Type B pancreatic cell (in vitro differentiated cells): ENCODE measurements at regions not wholly inside any gene's neighbourhood (a gene's known extent, or its start where the extent isn't known, plus 50 kb on each side); places are given as distances from the start of the nearest gene placed in this dataset.

Source experiments
- DNase-seq: peaks from one replicate; pipeline ENCODE4 v3.0.0; 2021; ENCODE audit warnings: mixed read lengths; ENCODE audit not compliant: unreplicated experiment; ENCODE audit errors: extremely low spot score
- H3K27ac Mint-ChIP-seq: 2 replicates; pipeline ENCODE4 v1.8.0; 2021; ENCODE audit warnings: mild to moderate bottlenecking, mixed read lengths
- H3K27me3 Mint-ChIP-seq: 2 replicates; pipeline ENCODE4 v1.8.0; 2021; ENCODE audit warnings: mixed read lengths
- H3K36me3 Mint-ChIP-seq: 2 replicates; pipeline ENCODE4 v1.8.0; 2021; ENCODE audit warnings: mixed read lengths
- H3K4me1 Mint-ChIP-seq: one replicate; pipeline ENCODE4 v1.8.0; 2021; ENCODE audit warnings: mixed read lengths; ENCODE audit not compliant: unreplicated experiment
- H3K4me3 Mint-ChIP-seq: 2 replicates; pipeline ENCODE4 v1.8.0; 2021; ENCODE audit warnings: mild to moderate bottlenecking, mixed read lengths
- H3K9me3 Mint-ChIP-seq: 2 replicates; pipeline ENCODE4 v1.8.0; 2021; ENCODE audit warnings: mixed read lengths
- CTCF ChIP-seq: fragments of 200-600 bp; sonication (generic); conservative IDR thresholded peaks from 2 replicates; pipeline ENCODE4 v1.5.0; 2021; ENCODE audit warnings: antibody characterized with exemption, mild to moderate bottlenecking

GRCh38 chr14:55816225-55816624 is 236.2 kb downstream of the KTN1 start:
- H3K9me3 Mint-ChIP-seq = no peaks in the 10 kb centered on the region
- no peaks in the 10 kb centered on the region for H3K36me3 Mint-ChIP-seq
- no peak for TF ChIP-seq CTCF
- no peak for DNase-seq
- H3K27me3 Mint-ChIP-seq = no peaks in the 10 kb centered on the region
- H3K4me1 Mint-ChIP-seq = no peaks in the 10 kb centered on the region
- H3K4me3 Mint-ChIP-seq = no peak overlapping the region
- H3K27ac Mint-ChIP-seq = no peak overlapping the region

- Mint-ChIP-seq H3K4me1 (no peaks in the 10 kb centered on the region), H3K27me3 (peaks cover 8% of the 10 kb centered on the region), H3K27ac (no peak overlapping the region), H3K9me3 (peaks cover 10% of the 10 kb centered on the region), H3K36me3 (no peaks in the 10 kb centered on the region), H3K4me3 (no peak overlapping the region)
- no peak for DNase-seq
- TF ChIP-seq CTCF = no peak
Observed at GRCh38 chr14:55819610-55820304, 239.8 kb downstream of the KTN1 start.

GRCh38 chr14:55822906-55823305 is 242.9 kb downstream of the KTN1 start:
- Mint-ChIP-seq H3K4me1 (no peaks in the 10 kb centered on the region), H3K4me3 (no peak overlapping the region), H3K9me3 (peaks cover 10% of the 10 kb centered on the region), H3K27ac (no peak overlapping the region), H3K36me3 (no peaks in the 10 kb centered on the region), H3K27me3 (peaks cover 8% of the 10 kb centered on the region)
- no peak for TF ChIP-seq CTCF
- no peak for DNase-seq

- TF ChIP-seq CTCF = no peak
- Mint-ChIP-seq H3K9me3 (no peaks in the 10 kb centered on the region), H3K27ac (peak overlapping the region; percentile 41), H3K4me1 (no peaks in the 10 kb centered on the region), H3K4me3 (no peak overlapping the region), H3K36me3 (no peaks in the 10 kb centered on the region), H3K27me3 (no peaks in the 10 kb centered on the region)
- no peak for DNase-seq
Observed at GRCh38 chr14:55832122-55832911, 252.3 kb downstream of the KTN1 start.

GRCh38 chr14:55832974-55833373 is 253.0 kb downstream of the KTN1 start:
- Mint-ChIP-seq H3K27me3 (no peaks in the 10 kb centered on the region), H3K4me3 (no peak overlapping the region), H3K27ac (no peak overlapping the region), H3K9me3 (no peaks in the 10 kb centered on the region), H3K4me1 (no peaks in the 10 kb centered on the region), H3K36me3 (no peaks in the 10 kb centered on the region)
- DNase-seq = no peak
- TF ChIP-seq CTCF = no peak
